HG03196 (cell line): ENCODE measurements at regions not wholly inside any gene's neighbourhood (a gene's known extent, or its start where the extent isn't known, plus 50 kb on each side); places are given as distances from the start of the nearest gene placed in this dataset.

ENCODE experiments used
- ATAC-seq: cut with Tn5 transposase; IDR thresholded peaks from one replicate; pipeline ENCODE4 v1.9.1; 2021; ENCODE audit not compliant: unreplicated experiment

DNA sequence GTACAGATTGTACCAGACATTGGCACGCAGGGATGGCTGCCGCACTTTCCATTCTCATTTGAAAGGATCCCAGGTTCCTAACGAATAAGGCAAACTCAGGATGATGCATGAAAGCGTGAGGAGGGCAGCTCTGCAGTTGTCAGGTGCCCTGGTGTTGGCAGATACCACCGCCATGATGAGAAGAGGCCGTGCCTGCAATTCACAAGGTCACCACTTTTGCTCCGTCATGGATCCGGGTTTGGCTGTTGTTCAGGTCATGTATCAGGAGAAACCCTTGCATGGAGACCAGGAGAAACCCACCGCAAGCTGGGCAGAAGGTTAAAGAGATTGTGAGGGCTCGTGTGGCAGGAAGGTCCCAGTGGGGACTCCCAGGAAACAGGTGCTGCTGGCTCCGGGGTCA is 233.2 kb downstream of the KLF6 start:
- ATAC-seq = no peak

DNA sequence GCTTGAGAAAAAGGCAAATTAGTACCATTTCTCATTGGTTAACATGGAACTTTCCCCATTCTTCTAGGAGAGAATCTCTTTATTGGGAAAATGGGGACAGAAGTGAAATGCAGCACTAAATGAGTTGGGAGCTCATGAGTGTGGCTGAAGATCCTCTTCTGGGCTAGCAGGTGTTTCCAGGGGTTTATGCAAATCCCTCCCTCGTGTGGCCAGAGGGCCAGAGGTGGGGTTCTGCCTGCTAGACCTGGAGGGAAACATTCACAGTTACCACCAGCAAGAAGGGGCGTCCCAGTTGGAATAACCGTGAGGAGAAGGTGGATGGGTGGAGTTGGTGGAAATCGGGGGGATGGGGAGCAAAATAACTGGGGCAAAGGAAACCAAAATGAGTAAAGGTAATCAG is 235.9 kb downstream of the KLF6 start:
- no peak for ATAC-seq

DNA sequence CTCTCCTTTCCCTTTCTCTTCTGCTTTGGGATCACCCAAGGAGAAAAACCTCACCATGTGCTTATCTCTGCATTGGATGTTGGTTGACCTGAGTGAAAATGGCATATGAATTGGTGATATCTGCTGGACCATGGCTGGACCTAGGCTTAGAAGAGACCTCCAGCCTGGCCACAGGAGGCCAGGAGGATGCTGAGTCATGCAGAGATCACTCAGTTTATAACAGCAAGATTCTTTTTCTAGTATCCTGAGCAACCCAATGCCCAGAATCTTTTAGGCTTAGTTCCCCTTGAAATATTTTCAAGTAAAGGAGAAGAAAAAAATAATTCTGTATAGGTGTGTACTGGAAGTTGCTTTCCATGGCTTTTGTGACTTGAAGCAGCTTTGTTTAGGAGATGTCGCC is 236.3 kb downstream of the KLF6 start:
- ATAC-seq = no peak

DNA sequence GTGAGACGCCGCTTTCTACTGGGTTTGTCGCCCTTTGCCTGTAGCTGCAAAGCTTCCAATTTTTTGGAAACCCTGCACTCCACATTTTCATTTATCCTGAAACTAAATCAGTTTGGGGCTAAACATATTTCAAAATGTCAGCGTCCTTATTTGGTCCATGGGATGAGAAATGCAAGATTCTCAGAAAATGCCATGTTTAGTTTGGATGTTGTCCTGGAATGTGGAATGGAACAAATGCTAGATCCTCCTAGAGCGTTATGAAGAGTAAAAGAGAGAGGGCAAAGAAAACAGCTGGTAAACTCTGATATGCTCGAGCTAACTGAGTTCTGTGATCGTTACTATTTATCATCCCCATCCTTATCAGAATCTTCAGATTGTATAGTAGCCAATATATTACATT is 236.9 kb downstream of the KLF6 start:
- no peak for ATAC-seq

DNA sequence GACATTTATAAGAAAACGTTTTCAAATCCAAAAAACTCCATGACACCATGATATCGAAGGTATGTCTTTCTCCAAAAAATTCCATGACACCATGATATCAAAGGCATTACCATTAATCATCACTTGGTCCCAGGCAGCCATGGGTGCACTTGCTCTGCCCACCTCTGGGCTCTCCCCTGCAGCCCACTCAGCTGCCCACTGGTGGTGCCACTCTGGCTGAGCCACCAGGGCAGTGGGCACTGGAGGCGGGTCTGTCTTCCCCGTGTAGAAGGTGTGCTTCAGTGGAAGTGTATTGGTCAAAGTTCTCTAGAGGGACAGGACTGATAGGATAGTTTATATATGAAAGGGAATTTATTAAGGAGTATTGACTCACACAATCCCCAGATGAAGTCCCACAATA is 240.4 kb downstream of the KLF6 start:
- no peak for ATAC-seq

DNA sequence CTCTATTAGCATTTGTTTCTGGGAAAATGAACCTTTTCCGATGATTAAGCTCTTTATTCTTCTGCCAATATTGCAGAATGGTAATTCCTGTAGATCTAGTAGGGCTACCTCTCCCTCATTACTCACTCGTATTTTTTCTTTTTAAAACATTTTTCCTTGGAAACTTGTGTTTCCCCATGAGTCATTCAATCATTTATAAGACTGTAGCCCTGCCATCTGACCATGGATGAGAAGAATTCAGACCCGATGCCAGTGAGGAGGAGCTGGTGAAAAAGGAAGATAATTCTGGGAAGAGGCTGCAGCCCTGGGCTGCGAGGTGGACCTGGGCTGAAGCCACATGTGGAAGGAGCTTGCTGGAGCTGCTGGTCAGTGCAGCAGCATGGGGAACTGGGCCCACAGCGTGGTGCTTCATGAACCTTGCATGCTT is 242.8 kb downstream of the KLF6 start:
- no peak for ATAC-seq

DNA sequence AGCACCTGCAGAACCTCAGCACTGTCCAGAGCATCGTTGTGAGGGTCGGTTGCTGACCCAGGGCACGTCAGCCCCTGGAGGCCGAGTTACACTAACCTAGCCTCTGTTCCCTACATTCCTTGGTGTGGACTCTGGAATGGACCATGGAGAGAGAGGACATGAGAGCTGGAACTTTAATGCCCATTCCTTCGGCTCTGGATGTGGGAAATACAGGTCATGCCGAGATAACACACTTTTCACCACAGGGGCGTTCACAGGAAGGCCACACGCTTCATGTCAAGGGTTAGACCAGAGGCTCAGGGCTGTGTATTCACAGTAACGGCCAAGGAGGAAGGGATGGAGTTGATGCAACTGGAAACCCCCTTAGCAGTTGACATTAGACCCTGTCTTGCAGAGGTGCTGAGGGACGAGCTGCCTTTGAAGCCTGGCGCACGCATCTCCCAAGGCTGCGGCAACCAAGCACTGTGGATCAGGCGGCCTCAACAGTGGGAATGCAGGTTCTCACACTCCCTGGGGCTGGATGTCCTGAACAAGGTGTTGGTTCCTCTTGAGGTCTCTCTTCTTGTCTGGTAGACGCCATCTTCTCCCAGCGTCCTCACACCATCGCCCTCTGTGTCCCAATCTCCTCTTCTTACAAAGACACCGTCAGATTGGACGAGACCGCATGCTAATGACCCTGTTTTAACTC is 245.2 kb downstream of the KLF6 start:
- ATAC-seq = no peak

DNA sequence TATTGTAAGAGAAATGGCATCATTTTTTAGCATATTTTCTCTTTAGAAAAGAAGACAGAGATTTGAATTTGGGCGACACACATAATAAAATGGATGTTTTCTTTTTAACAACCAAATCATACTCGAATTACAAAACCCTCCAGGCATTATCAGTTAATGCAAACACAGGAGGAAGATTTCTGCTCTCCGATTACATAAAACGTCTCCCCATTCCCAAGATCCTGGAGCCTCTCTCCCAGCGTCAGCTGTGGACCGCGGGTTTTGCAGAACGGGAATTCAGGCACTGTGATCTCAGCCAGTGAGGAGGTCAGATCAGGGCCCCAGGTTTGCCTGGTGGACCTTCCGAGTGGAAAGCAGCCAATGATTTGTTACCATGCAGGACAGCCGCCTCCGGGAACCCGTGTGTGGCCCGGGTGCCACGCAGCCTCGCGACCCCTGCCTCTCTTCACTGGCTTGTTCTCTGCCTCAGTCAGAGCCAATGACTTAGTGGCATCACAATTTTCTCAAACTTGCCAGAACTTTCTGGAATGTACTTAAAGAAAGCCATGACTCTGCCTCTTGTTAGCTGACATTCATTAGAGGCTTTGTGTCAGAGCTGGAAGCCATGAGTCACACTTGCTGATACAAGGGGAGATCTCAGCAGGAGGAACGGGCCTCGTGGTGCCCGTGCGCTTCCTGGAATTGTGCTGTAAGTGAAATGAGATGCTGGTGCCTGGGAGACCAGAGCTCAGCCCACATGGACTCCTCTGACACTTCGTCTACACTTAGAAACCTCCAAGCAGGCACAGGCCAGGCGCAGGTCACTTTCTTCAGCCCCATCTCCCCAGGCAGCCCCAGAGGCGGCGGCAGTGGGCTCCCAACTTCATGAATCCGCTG is 246.1 kb downstream of the KLF6 start:
- no peak for ATAC-seq

DNA sequence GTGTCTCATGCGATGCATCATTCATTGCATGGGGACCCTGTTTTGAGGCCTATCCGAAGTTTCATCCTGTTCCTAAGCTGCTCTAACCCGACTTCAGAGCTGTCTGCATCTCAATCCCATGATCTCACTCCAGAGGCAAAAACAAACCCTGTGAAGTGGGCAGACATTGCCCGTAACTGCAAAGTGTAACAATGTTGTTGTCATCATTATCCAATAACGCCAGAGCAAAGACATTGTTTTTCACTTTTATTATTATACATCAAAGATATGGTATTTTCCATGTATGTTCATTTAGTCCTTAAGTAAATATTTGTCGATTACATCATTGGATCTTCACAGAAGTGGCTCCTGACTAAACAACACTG is 246.7 kb downstream of the KLF6 start:
- ATAC-seq = no peak

DNA sequence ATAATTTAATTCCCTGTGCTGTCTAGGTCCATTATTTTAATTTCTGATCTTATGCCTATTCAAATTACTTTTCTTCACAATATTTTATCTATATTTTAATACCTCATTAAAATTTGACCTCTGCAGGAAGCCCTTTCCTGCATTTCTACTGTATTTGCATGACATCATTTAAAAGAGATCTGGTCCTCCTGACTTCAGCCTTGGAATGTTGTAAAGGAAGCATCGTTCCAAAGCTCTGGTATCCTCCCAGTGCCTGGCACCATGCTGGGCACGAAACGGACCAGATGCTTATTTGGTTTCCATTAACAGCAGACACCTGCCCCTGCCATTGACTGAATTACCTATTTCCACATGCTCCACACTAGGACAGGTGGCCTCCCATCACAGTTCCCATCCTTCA is 247.5 kb downstream of the KLF6 start:
- ATAC-seq = no peak

DNA sequence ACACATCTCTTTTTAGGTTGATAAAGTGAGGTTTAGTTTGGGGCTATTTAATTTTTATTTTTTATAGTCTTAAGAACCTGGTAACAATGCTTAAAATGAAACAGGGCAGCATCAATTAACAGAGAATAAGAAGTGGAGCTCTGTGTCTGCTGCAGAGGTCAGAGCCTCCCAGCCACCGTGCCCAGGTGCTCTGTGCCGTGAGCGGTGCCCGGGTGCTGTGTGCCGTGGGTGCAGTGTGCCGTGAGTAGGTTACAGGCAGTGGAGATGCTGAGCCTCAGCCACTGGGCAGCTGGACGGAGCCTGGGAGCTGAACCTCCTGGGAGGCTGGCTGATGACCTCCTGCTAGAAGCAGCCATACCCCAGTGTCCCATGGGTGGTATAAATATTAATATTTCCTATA is 250.0 kb downstream of the KLF6 start:
- ATAC-seq = no peak

DNA sequence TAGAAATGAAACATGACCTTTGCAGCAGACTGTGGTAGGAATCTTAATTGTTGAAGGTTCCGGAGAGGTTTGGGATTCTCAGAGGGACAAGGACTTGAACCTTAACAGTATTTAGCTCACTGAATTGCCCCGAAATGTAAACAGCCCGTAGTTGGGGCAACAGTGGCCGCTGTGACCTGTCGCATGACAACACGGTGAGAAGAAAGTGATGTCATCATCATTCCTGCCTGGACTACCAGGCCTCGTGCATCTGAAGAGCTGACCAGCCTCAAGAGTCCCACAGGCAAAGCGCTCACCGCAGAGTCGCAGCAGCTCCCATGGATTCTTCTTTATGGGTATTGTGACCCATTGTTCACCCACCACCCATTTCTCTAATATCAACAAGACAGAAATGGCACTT is 250.6 kb downstream of the KLF6 start:
- no peak for ATAC-seq

DNA sequence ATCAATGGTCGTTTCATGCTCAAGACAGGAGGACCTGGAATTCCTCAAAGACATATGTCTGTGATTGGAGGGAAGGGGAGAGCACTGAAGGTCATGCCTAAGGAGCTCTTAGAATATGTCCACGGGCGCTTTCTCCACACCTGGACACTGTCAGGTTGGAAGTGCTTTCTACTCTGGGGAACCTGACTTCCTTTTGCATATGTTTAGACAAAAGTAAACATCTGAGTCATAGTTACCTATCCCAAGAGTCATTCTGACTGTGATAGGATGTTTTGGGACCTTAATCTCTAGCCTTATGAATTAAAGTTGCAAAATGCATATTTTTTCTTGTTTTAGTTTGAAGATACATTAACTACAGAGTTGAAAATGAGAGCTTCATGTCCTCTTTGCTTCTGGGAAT is 251.7 kb downstream of the KLF6 start:
- no peak for ATAC-seq

DNA sequence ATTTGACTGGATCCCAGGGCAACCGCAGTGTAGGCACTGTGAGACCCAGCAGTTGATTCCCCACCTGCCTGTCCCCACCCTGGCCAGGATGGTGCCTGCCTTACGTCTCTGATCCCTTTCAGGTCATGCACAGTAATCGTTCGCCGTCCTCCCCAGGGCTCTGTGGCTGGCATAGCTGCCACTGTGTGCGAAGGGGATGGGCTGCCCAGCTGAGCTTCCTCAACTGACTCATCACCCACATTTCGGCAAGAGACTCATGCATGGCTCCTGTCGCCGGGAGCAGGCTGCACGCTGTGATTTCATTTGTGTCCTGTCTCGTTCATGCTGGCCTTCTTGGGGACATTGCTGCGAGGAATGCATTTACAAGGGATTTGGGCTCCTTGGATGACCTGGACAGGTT is 252.4 kb downstream of the KLF6 start:
- ATAC-seq = no peak

DNA sequence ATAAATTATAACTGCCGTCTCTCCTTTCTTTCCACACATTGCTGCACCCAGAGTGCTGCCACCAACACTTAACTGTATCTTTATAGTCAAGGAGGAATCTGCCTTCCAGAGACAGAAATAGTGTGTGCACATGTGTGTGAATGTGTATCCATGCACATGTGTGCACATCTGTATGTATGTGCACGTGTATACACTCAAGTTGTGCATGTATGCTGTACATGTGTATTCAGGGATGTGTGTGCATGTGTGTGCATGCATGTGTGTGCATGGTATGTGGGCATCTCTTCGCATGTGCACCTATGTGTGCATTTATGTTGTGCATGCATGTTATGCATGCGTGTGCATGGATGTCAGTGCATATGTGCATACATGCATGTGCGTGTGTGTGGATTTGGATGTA is 253.3 kb downstream of the KLF6 start:
- ATAC-seq = no peak

DNA sequence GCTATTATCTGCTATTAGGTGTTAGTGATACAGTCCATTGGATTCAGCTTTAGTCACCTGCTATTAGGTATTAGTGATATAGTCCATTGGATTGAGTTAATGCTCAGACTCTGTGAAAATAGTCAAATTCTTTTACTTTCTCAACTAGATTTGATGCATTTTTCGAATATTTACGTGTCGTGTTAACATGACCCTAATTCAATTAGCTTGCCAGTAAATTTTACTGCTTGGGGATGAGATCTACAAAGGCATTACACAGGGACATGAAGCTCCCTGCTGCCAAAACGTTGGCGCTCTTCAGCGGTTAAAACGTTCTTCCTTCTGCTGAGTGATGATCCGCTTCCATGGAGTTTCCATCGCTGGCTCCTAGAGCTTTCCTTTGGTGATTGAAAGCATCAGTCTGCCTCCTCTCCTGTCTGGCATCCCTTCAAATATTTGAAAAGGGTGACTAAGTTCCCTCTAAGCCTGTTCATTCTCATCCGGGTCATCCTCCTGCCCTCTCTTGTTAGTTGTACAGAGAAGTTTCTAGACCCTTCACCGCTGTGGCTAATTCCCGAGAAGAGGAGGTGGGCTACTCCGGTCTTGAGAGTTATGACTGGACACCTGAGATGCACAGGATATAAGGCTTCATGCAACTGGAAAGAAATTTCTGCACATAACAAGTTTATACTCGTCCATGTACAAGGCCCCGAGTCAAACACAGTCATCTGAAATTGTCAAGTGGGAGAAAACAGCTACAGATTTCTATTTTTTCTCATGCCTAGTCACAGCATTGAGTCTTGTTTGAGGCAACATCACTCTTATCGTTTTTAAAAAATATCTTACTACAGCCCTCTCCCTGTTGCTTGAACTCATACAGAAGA is 254.0 kb downstream of the KLF6 start:
- ATAC-seq = no peak

DNA sequence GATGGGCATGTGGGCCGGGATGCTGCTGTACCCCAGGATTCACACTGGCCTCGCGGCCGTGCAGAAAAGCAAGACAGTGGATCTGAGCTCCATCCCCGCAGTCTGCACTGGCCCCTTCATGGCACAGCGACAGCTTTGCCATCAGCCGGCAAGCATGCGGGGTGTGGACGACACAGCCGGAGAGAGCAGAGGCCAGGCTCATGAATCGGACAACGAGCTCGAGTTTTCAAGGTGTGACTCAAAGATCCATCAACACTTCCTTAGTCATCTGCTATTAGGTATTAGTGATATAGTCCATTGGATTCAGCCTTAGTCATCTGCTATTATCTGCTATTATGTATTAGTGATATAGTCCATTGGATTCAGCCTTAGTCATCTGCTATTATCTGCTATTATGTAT is 254.7 kb downstream of the KLF6 start:
- no peak for ATAC-seq

DNA sequence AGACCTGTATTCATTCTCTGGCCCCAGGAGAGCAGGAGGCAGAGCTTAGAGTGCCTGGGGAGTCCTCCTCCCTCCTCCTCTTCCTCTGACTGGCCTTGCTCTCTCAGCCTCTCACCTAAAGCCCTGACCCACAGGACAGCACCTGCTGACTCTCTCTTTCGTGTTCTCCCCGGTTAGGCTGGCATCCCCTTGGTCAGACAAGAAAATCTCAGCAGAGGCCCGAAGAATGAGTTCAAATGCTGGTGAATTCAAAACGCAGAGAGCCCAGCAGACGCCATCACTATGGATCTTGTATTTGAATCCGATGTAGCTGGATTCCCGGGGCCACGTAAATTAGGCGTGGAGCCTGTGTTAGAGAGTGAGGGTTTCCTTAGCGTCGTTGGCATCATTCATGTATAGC is 255.3 kb downstream of the KLF6 start:
- ATAC-seq = no peak

DNA sequence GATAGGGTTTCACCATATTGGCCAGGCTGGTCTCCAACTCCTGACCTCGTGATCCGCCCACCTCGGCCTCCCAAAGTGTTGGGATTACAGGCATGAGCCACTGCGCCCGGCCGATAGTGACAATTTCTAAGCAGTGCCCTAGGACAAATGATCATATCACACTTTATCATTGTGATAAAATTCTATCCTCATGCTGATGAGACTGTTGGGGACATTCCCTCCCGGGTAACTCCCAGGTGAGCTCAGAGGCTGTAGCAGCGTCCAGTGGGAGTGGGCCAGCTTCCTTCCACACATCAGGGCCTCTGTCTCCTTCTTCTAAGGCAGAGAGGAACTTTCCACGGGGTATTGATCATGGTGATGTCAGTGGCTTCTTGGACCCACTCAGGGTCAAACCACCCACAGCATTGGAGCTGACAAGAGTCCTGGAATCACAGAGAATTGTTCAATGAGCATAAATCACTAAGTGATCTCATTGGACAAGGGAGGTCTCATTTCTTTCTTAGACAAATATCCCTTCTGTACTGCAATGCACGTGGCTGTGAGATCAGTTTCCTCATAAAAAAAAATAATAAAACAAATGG is 256.1 kb downstream of the KLF6 start:
- no peak for ATAC-seq

DNA sequence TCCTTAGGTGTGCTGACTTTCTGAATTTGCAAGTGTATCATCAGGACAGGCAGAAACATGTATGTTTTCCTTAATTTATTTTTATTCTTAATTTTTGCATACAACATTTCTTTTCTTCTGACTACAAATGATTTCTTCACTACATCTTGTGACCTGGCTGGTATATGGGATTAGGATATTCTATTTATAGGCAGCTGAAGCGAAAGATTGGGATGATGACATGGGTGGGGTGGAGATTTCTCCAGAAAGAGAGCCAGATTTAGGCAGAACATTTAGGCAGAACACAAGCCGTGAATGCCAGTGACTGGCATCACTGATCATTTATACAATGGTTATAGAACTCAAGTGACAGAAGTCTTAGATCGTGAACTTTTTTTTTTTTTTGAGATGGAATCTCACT is 256.7 kb downstream of the KLF6 start:
- no peak for ATAC-seq

DNA sequence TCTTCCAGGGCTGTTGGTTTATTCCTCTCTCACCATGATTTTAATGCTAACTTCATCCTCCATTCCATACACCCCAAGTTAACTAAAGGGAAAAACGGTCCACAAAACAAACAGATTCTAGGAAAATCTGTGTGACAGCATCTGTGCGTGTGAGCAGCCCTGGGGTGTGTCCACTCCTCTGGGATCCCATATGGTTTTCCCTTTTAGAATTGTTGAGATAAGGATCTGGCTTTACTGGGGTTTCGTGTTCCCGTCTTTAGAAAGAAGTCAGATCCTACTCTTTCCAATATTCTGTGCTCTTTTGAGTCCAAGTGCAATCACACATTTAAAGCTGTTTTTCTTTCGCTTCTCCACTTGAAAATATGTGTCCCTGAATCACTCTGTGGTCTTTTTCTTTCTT is 257.1 kb downstream of the KLF6 start:
- ATAC-seq = no peak
